H1 (cell line): ENCODE measurements at regions not wholly inside any gene's neighbourhood (a gene's known extent, or its start where the extent isn't known, plus 50 kb on each side); places are given as distances from the start of the nearest gene placed in this dataset.
A peak's percentile ranks its signal among the peaks of the same experiment; 100 is the strongest.

Source experiments
- CEBPB ChIP-seq: IDR thresholded peaks from 2 replicates; pipeline ENCODE4 v1.6.1; 2012; ENCODE audit warnings: low read depth, low read length
- CHD7 ChIP-seq: fragments of 300-600 bp; sonication (generic); IDR thresholded peaks from 2 replicates; pipeline ENCODE4 v1.7.1; 2012; ENCODE audit warnings: low read length, moderate library complexity, mild to moderate bottlenecking, inconsistent platforms; ENCODE audit not compliant: insufficient replicate concordance

- TF ChIP-seq CHD7 (no peak), CEBPB (peak; percentile 29; the same call in 1 of the 2 replicates)
Measured at GRCh38 chr4:57163530-57164459, 53.6 kb upstream of the IGFBP7 start (continued).
